ENCODE measurements at regions not wholly inside any gene's neighbourhood (a gene's known extent, or its start where the extent isn't known, plus 50 kb on each side); places are given as distances from the start of the nearest gene placed in this dataset.

- H3K79me2 ChIP-seq (ENCODE audit: control insufficient read depth, insufficient read depth, low read length): no peaks in the 10 kb centered on the region
- ChIA-PET CTCF (no interaction called here), POLR2A (no interaction called here)
- TF ChIP-seq GATA2 (IDR thresholded peaks at IDR 0.05; ENCODE audit: insufficient read depth, insufficient read length, low read depth, low read length) (no peak), POLR2A (IDR thresholded peaks at IDR 0.05; ENCODE audit: low read depth, low read length) (no peak), JUN (IDR thresholded peaks at IDR 0.05; ENCODE audit: borderline replicate concordance, insufficient read depth, insufficient read length, low read depth) (no peak), EZH2 (IDR thresholded peaks at IDR 0.05; ENCODE audit: borderline replicate concordance, low read depth, low read length, severe bottlenecking) (no peak), POLR2AphosphoS5 (IDR thresholded peaks at IDR 0.05; ENCODE audit: insufficient read depth, low read depth, low read length) (no peak), MYC (IDR thresholded peaks at IDR 0.05; ENCODE audit: low read depth, low read length) (no peak), FOS (IDR thresholded peaks at IDR 0.05; ENCODE audit: borderline replicate concordance, insufficient read depth, low read length) (no peak), CTCF (IDR thresholded peaks at IDR 0.05; ENCODE audit: extremely low read depth in 1 of 2, insufficient read depth in 1 of 2, low read depth in 1 of 2, low read length in 2 of 2) (no peak)
- TF ChIP-seq, protein P1, sequence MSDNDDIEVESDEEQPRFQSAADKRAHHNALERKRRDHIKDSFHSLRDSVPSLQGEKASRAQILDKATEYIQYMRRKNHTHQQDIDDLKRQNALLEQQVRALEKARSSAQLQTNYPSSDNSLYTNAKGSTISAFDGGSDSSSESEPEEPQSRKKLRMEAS (IDR thresholded peaks at IDR 0.05; ENCODE audit: insufficient read depth, insufficient read length): no peak
- H3K9me1 ChIP-seq (replicated peaks; ENCODE audit: control insufficient read depth, extremely low read depth, insufficient read depth, low read length): no peaks in the 10 kb centered on the region
- intact Hi-C loops (cut with micrococcal nuclease): no loop called here
- H3K4me2 ChIP-seq (ENCODE audit: insufficient read depth, low read length): no peak overlapping the region
- no peak overlapping the region for H3K4me3 ChIP-seq (replicated peaks in 1 of 3; ENCODE audit: insufficient read depth in 1 of 3, low read depth in 1 of 3, low read length in 3 of 3)
- no peak overlapping the region for H3K9ac ChIP-seq (replicated peaks; ENCODE audit: extremely low read depth, insufficient read depth, low read length)
- H3K9me3 ChIP-seq (replicated peaks; ENCODE audit: control insufficient read depth, insufficient read depth, low read length): peaks cover 5% of the 10 kb centered on the region
- H4K20me1 ChIP-seq (replicated peaks; ENCODE audit: control insufficient read depth, extremely low read depth, insufficient read depth, low read length): no peaks in the 10 kb centered on the region
- no peak for FAIRE-seq
- DNase-seq (ENCODE audit: low read depth, low spot score): no peak
- no peak overlapping the region for H3K27ac ChIP-seq (ENCODE audit: insufficient read depth, low read depth, low read length)
- H2AFZ ChIP-seq (ENCODE audit: low read depth, low read length): no peak overlapping the region
- no peaks in the 10 kb centered on the region for H3K36me3 ChIP-seq (ENCODE audit: control insufficient read depth in 2 of 2, extremely low read depth in 1 of 2, insufficient read depth in 2 of 2, low read length in 2 of 2)
- BruUV-seq (replicated peaks): no TSS peak
- no peaks in the 10 kb centered on the region for H3K4me1 ChIP-seq (ENCODE audit: control insufficient read depth, extremely low read depth, insufficient read depth, low read length)
- dilution Hi-C loops (cut with MboI; ENCODE audit: extremely low pct_ligation_motif_present, low sequenced_read_pairs): no loop called here
- no peaks in the 10 kb centered on the region for H3K27me3 ChIP-seq (ENCODE audit: control insufficient read depth in 2 of 2, insufficient read depth in 2 of 2, low read length in 2 of 2)
Measured at GRCh38 chr13:82800391-82800790, 1081.9 kb downstream of the SLITRK1 start.

Data from endothelial cell of umbilical vein (primary cell).